Endothelial cell of umbilical vein (primary cell): ENCODE measurements at regions not wholly inside any gene's neighbourhood (a gene's known extent, or its start where the extent isn't known, plus 50 kb on each side); places are given as distances from the start of the nearest gene placed in this dataset.

ENCODE experiments used
- BruUV-seq: library from RNA; stranded (reverse); fragments of 400-500 nt; replicated peaks from 2 replicates; lab custom pipeline; 2021; lab: Mats Ljungman, UMichigan
- CTCF ChIA-PET: fragments of 300-600, 350-600 bp; sonication (Branson Sonifier 250); formaldehyde crosslinking; loops from one replicate; lab custom pipeline; 2021; ENCODE audit warnings: antibody characterized with exemption, inconsistent platforms; lab: Charles Lee
- POLR2A ChIA-PET: fragments of 300-600, 350-600 bp; sonication (Branson Sonifier 250); formaldehyde crosslinking; loops from one replicate; lab custom pipeline; 2021; ENCODE audit warnings: antibody characterized with exemption, inconsistent platforms; lab: Charles Lee
- DNase-seq: peaks from one replicate; pipeline ENCODE4 v3.0.0-alpha.2; 2011; ENCODE audit warnings: low read depth, low spot score
- FAIRE-seq: peaks from 2 replicates; lab custom pipeline; 2011; peaks lifted over from hg19 to GRCh38; lab: Jason Lieb, UNC
- H2AFZ ChIP-seq: 2 replicates; pipeline ENCODE4 v1.6.0; 2012; ENCODE audit warnings: low read depth, low read length, control low read depth, inconsistent platforms
- H3K27ac ChIP-seq: 2 replicates; pipeline ENCODE4 v1.5.1; 2011; ENCODE audit warnings: low read depth, mild to moderate bottlenecking, control low read depth, low read length, moderate library complexity; ENCODE audit not compliant: insufficient read depth
- H3K27me3 ChIP-seq, 2 experiments: 2 replicates each; pipeline versions ENCODE4 v1.6.0 to v1.6.1; 2011; ENCODE audit warnings: low read length in 2 of 2, mixed read lengths in 1 of 2; ENCODE audit not compliant: control insufficient read depth in 2 of 2, insufficient read depth in 2 of 2
- H3K36me3 ChIP-seq, 2 experiments: 2 replicates in 1 of 2; 3 replicates in 1 of 2; pipeline ENCODE4 v1.5.1; 2011; ENCODE audit warnings: low read length in 2 of 2, mild to moderate bottlenecking in 1 of 2, moderate library complexity in 1 of 2; ENCODE audit not compliant: control insufficient read depth in 2 of 2, insufficient read depth in 2 of 2; ENCODE audit errors: extremely low read depth in 1 of 2
- H3K4me1 ChIP-seq: 3 replicates; pipeline ENCODE4 v1.5.1; 2011; ENCODE audit warnings: mild to moderate bottlenecking, low read length; ENCODE audit not compliant: control insufficient read depth, insufficient read depth; ENCODE audit errors: extremely low read depth
- H3K4me2 ChIP-seq: 2 replicates; pipeline ENCODE4 v1.6.1; 2011; ENCODE audit warnings: low read length, control low read depth, mixed read lengths; ENCODE audit not compliant: insufficient read depth
- H3K4me3 ChIP-seq, 3 experiments: fragments of 200-600 bp in 1 of 3; sonication (generic), shearing (Covaris generic) in 1 of 3; replicated peaks in 1 of 3; 2 replicates each; pipeline ENCODE4 v1.5.1; 2011 to 2016; ENCODE audit warnings: control low read depth in 3 of 3, low read length in 3 of 3, mild to moderate bottlenecking in 2 of 3, inconsistent platforms in 1 of 3, low read depth in 1 of 3, moderate library complexity in 1 of 3; ENCODE audit not compliant: insufficient read depth in 1 of 3
- H3K79me2 ChIP-seq: 2 replicates; pipeline ENCODE4 v1.6.0; 2012; ENCODE audit warnings: low read length, inconsistent platforms; ENCODE audit not compliant: control insufficient read depth, insufficient read depth
- H3K9ac ChIP-seq: replicated peaks from 2 replicates; pipeline ENCODE3; 2011; ENCODE audit warnings: low read length, control low read depth; ENCODE audit not compliant: insufficient read depth; ENCODE audit errors: extremely low read depth
- H3K9me1 ChIP-seq: replicated peaks from 3 replicates; pipeline ENCODE4 v1.6.0; 2011; ENCODE audit warnings: mild to moderate bottlenecking, low read length; ENCODE audit not compliant: control insufficient read depth, insufficient read depth; ENCODE audit errors: extremely low read depth
- H3K9me3 ChIP-seq: replicated peaks from 2 replicates; pipeline ENCODE4 v1.5.1; 2012; ENCODE audit warnings: low read length, inconsistent platforms; ENCODE audit not compliant: control insufficient read depth, insufficient read depth
- H4K20me1 ChIP-seq: replicated peaks from 2 replicates; pipeline ENCODE3; 2011; ENCODE audit warnings: mild to moderate bottlenecking, low read length; ENCODE audit not compliant: control insufficient read depth, insufficient read depth; ENCODE audit errors: extremely low read depth
- CTCF ChIP-seq, 2 donors: IDR thresholded peaks; 1 replicate in 1 of 2; 2 replicates in 1 of 2; pipeline ENCODE4 v1.5.1; 2011; ENCODE audit warnings: low read length in 2 of 2, mild to moderate bottlenecking in 2 of 2, moderate library complexity in 2 of 2, control low read depth in 1 of 2, inconsistent platforms in 1 of 2, low read depth in 1 of 2; ENCODE audit not compliant: insufficient read depth in 1 of 2; ENCODE audit errors: extremely low read depth in 1 of 2
- EZH2 ChIP-seq: IDR thresholded peaks from 2 replicates; pipeline ENCODE4 v1.6.1; 2012; ENCODE audit warnings: borderline replicate concordance, low read depth, mild to moderate bottlenecking, moderate library complexity, low read length, inconsistent platforms; ENCODE audit not compliant: severe bottlenecking
- FOS ChIP-seq: IDR thresholded peaks from 2 replicates; pipeline ENCODE4 v1.6.1; 2011; ENCODE audit warnings: mild to moderate bottlenecking, low read length, moderate library complexity, borderline replicate concordance; ENCODE audit not compliant: insufficient read depth
- GATA2 ChIP-seq: IDR thresholded peaks from 2 replicates; pipeline ENCODE4 v1.7.0; 2011; ENCODE audit warnings: low read depth, mild to moderate bottlenecking, moderate library complexity, mixed read lengths, low read length; ENCODE audit not compliant: insufficient read length, insufficient read depth
- JUN ChIP-seq: IDR thresholded peaks from 2 replicates; pipeline ENCODE4 v1.6.1; 2011; ENCODE audit warnings: borderline replicate concordance, low read depth; ENCODE audit not compliant: insufficient read length, insufficient read depth
- MAX ChIP-seq: IDR thresholded peaks from 2 replicates; pipeline ENCODE4 v1.6.1; 2011; ENCODE audit not compliant: insufficient read depth, insufficient read length
- MYC ChIP-seq: IDR thresholded peaks from one replicate; pipeline ENCODE4 v1.6.1; 2011; ENCODE audit warnings: mild to moderate bottlenecking, low read depth, low read length
- POLR2A ChIP-seq: IDR thresholded peaks from 2 replicates; pipeline ENCODE4 v1.6.1; 2012; ENCODE audit warnings: low read depth, mild to moderate bottlenecking, control low read depth, low read length
- POLR2AphosphoS5 ChIP-seq: IDR thresholded peaks from 2 replicates; pipeline ENCODE4 v1.6.1; 2012; ENCODE audit warnings: low read depth, mild to moderate bottlenecking, control low read depth, low read length, moderate library complexity; ENCODE audit not compliant: insufficient read depth
- dilution Hi-C: fragments of 300-500 bp; cut with MboI; formaldehyde crosslinking; loops from one replicate; pipeline ENCODE4 v1.15.0; 2019; ENCODE audit warnings: low sequenced_read_pairs; ENCODE audit not compliant: extremely low pct_ligation_motif_present
- intact Hi-C: fragments of 100-400 bp; cut with micrococcal nuclease; formaldehyde crosslinking; loops from one replicate; pipeline ENCODE4 v1.10.0; 2022

GRCh38 chr4:120454788-120455187, 388.1 kb upstream of the MAD2L1 start:
- Histone ChIP-seq H3K27me3 (no peaks in the 10 kb centered on the region), H4K20me1 (no peaks in the 10 kb centered on the region), H3K9me3 (no peaks in the 10 kb centered on the region), H3K9ac (no peak overlapping the region), H3K27ac (no peak overlapping the region), H3K4me3 (no peak overlapping the region), H3K36me3 (no peaks in the 10 kb centered on the region), H2AFZ (no peak overlapping the region), H3K4me1 (no peaks in the 10 kb centered on the region), H3K4me2 (no peak overlapping the region), H3K79me2 (no peaks in the 10 kb centered on the region), H3K9me1 (no peaks in the 10 kb centered on the region)
- TF ChIP-seq MAX: no peak
- TF ChIP-seq GATA2: no peak
- no peak for TF ChIP-seq JUN
- no peak for TF ChIP-seq EZH2
- ChIA-PET CTCF (no interaction called here), POLR2A (no interaction called here)
- DNase-seq: no peak
- intact Hi-C loops: no loop called here
- dilution Hi-C loops: no loop called here
- FAIRE-seq: no peak
- no TSS peak for BruUV-seq

DNA sequence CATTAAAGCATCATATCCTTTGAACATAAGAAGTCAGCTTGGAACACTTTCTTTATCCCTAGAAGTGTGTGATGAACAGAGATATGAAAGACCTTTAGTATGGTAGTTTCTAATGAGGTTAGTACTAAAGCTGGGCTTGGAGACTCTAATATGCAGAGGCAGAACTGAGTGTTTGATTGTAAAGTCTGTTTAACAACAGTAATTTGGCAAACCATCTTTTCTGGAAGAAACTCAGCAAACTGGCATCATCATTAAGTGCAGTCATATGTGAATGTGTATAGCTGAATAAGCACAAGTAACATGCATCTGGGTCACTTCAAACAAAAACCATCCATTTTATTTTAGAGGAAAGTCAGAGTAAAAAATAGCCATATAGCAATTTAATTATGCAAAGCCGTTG, 385.9 kb upstream of the MAD2L1 start:
- no peaks in the 10 kb centered on the region for H3K9me1 ChIP-seq
- dilution Hi-C loops (no loop called here), intact Hi-C loops (no loop called here)
- no peak overlapping the region for H3K4me2 ChIP-seq
- H2AFZ ChIP-seq: no peak overlapping the region
- no peaks in the 10 kb centered on the region for H3K9me3 ChIP-seq
- no peak for FAIRE-seq
- no peak overlapping the region for H3K9ac ChIP-seq
- no peaks in the 10 kb centered on the region for H3K79me2 ChIP-seq
- no peaks in the 10 kb centered on the region for H3K27me3 ChIP-seq
- no peaks in the 10 kb centered on the region for H3K36me3 ChIP-seq
- TF ChIP-seq EZH2 (no peak), MAX (no peak), POLR2AphosphoS5 (no peak), CTCF (IDR thresholded peaks at IDR 0.05; ENCODE audit: extremely low read depth in 1 of 2, insufficient read depth in 1 of 2, low read depth in 1 of 2, low read length in 2 of 2) (no peak), FOS (no peak), GATA2 (no peak), POLR2A (no peak), JUN (no peak), MYC (no peak)
- no peak overlapping the region for H3K4me3 ChIP-seq
- CTCF ChIA-PET: no interaction called here
- POLR2A ChIA-PET: no interaction called here
- H3K27ac ChIP-seq: no peak overlapping the region
- no peak for DNase-seq
- H3K4me1 ChIP-seq: no peaks in the 10 kb centered on the region
- no peaks in the 10 kb centered on the region for H4K20me1 ChIP-seq
- no TSS peak for BruUV-seq
